Stomach (tissue), 4 donors: ENCODE measurements at regions not wholly inside any gene's neighbourhood (a gene's known extent, or its start where the extent isn't known, plus 50 kb on each side); places are given as distances from the start of the nearest gene placed in this dataset.

Experiments used
- CTCF ChIP-seq, 7 experiments: fragments of 450-650 bp in 4 of 7; fragments of 200-600 bp in 3 of 7; sonication (generic) in 3 of 7; IDR thresholded peaks; one replicate each; pipeline ENCODE4 v1.5.1; 2016 to 2019; ENCODE audit warnings: antibody characterized with exemption in 7 of 7, control low read depth in 2 of 7, mild to moderate bottlenecking in 1 of 7
- POLR2AphosphoS5 ChIP-seq, 3 donors: sonication (generic); formaldehyde crosslinking; IDR thresholded peaks; one replicate each; pipeline ENCODE4 v1.6.1; 2016; ENCODE audit warnings: antibody characterized with exemption in 3 of 3

- no peak for TF ChIP-seq CTCF (IDR thresholded peaks at IDR 0.05)
- no peak for TF ChIP-seq POLR2AphosphoS5 (IDR thresholded peaks at IDR 0.05)
These were observed 226.7 kb downstream of the GXYLT1 start for GRCh38 chr12:41917938-41918341.
